T follicular helper cell (primary cell): ENCODE measurements at regions not wholly inside any gene's neighbourhood (a gene's known extent, or its start where the extent isn't known, plus 50 kb on each side); places are given as distances from the start of the nearest gene placed in this dataset.

Experiments used
- DNase-seq: peaks from one replicate; pipeline ENCODE4 v3.0.0-alpha.2; 2020; ENCODE audit warnings: low read depth

- DNase-seq: no peak
Measured at GRCh38 chr3:159534496-159534895, 454.1 kb upstream of the IL12A start.

GRCh38 chr3:159536876-159537275 lies 451.8 kb upstream of the IL12A start:
- DNase-seq: no peak

- DNase-seq: no peak
Measured at GRCh38 chr3:159538507-159538906, 450.1 kb upstream of the IL12A start.

- DNase-seq: no peak
Measured at GRCh38 chr3:159540882-159541495, 447.6 kb upstream of the IL12A start.

- no peak for DNase-seq
Measured at GRCh38 chr3:159548675-159549335, 439.8 kb upstream of the IL12A start.

- no peak for DNase-seq
Measured at GRCh38 chr3:159555205-159555604, 433.4 kb upstream of the IL12A start.

- no peak for DNase-seq
Measured at GRCh38 chr3:159559771-159560170, 428.9 kb upstream of the IL12A start.

- no peak for DNase-seq
Measured at GRCh38 chr3:159560214-159560979, 428.2 kb upstream of the IL12A start.

GRCh38 chr3:159565313-159565712 lies 423.3 kb upstream of the IL12A start:
- DNase-seq: no peak

- DNase-seq: no peak
Measured at GRCh38 chr3:159583662-159584061, 405.0 kb upstream of the IL12A start.

GRCh38 chr3:159584421-159584820 lies 404.2 kb upstream of the IL12A start:
- no peak for DNase-seq

- DNase-seq: no peak
Measured at GRCh38 chr3:159586571-159587202, 401.9 kb upstream of the IL12A start.

GRCh38 chr3:159593927-159594605 lies 394.6 kb upstream of the IL12A start:
- no peak for DNase-seq

GRCh38 chr3:159600291-159600690 lies 388.3 kb upstream of the IL12A start:
- no peak for DNase-seq

- DNase-seq: no peak
Measured at GRCh38 chr3:159604151-159604581, 384.5 kb upstream of the IL12A start.

GRCh38 chr3:159605101-159605500 lies 383.5 kb upstream of the IL12A start:
- DNase-seq: no peak

GRCh38 chr3:159605776-159606175 lies 382.9 kb upstream of the IL12A start:
- no peak for DNase-seq

- no peak for DNase-seq
Measured at GRCh38 chr3:159607856-159608255, 380.8 kb upstream of the IL12A start.

- DNase-seq: no peak
Measured at GRCh38 chr3:159608311-159608710, 380.3 kb upstream of the IL12A start.

GRCh38 chr3:159609625-159610024 lies 379.0 kb upstream of the IL12A start:
- DNase-seq: no peak

GRCh38 chr3:159616234-159616825 lies 372.3 kb upstream of the IL12A start:
- DNase-seq: no peak
